ENCODE measurements at regions not wholly inside any gene's neighbourhood (a gene's known extent, or its start where the extent isn't known, plus 50 kb on each side); places are given as distances from the start of the nearest gene placed in this dataset.

- Histone ChIP-seq H3K27me3 (no peaks in the 10 kb centered on the region), H3K4me3 (no peak overlapping the region), H3K9me3 (no peaks in the 10 kb centered on the region), H3K4me1 (peaks cover 9% of the 10 kb centered on the region), H3K9ac (ENCODE audit: low read depth in 2 of 2, low read length in 2 of 2) (no peak overlapping the region), H3K36me3 (no peaks in the 10 kb centered on the region), H3K27ac (no peak overlapping the region)
- intact Hi-C loops (cut with DNase I) = no loop called here
- no peak for TF ChIP-seq CTCF (IDR thresholded peaks at IDR 0.05)
- no peak for DNase-seq
Measured at GRCh38 chr9:89655990-89656657, 51.3 kb downstream of the GADD45G start.

- H3K4me1 ChIP-seq = peaks cover 16% of the 10 kb centered on the region
- no peaks in the 10 kb centered on the region for H3K27me3 ChIP-seq
- no peaks in the 10 kb centered on the region for H3K36me3 ChIP-seq
- intact Hi-C loops (cut with DNase I) = no loop called here
- H3K9ac ChIP-seq (ENCODE audit: low read depth in 2 of 2, low read length in 2 of 2) = no peak overlapping the region
- no peak overlapping the region for H3K4me3 ChIP-seq
- DNase-seq = no peak
- no peak for TF ChIP-seq CTCF (IDR thresholded peaks at IDR 0.05)
- no peaks in the 10 kb centered on the region for H3K9me3 ChIP-seq
- no peak overlapping the region for H3K27ac ChIP-seq
Measured at GRCh38 chr9:89657295-89657694, 52.5 kb downstream of the GADD45G start.

- no peak for TF ChIP-seq CTCF (IDR thresholded peaks at IDR 0.05)
- H3K36me3 ChIP-seq = no peaks in the 10 kb centered on the region
- H3K27me3 ChIP-seq = no peaks in the 10 kb centered on the region
- no peaks in the 10 kb centered on the region for H3K9me3 ChIP-seq
- no peak overlapping the region for H3K9ac ChIP-seq (ENCODE audit: low read depth in 2 of 2, low read length in 2 of 2)
- H3K4me1 ChIP-seq = peaks cover 16% of the 10 kb centered on the region
- no peak overlapping the region for H3K4me3 ChIP-seq
- no peak for DNase-seq
- H3K27ac ChIP-seq = no peak overlapping the region
- intact Hi-C loops (cut with DNase I) = no loop called here
Measured at GRCh38 chr9:89657765-89658164, 53.0 kb downstream of the GADD45G start.

- Histone ChIP-seq H3K27ac (no peak overlapping the region), H3K4me1 (peaks cover 16% of the 10 kb centered on the region), H3K9me3 (no peaks in the 10 kb centered on the region), H3K27me3 (no peaks in the 10 kb centered on the region), H3K4me3 (no peak overlapping the region), H3K9ac (ENCODE audit: low read depth in 2 of 2, low read length in 2 of 2) (no peak overlapping the region), H3K36me3 (no peaks in the 10 kb centered on the region)
- TF ChIP-seq CTCF (IDR thresholded peaks at IDR 0.05) = no peak
- no peak for DNase-seq
- intact Hi-C loops (cut with DNase I) = no loop called here
Measured at GRCh38 chr9:89658401-89658800, 53.6 kb downstream of the GADD45G start.

- Histone ChIP-seq H3K4me3 (no peak overlapping the region), H3K9me3 (no peaks in the 10 kb centered on the region), H3K36me3 (no peaks in the 10 kb centered on the region), H3K27ac (no peak overlapping the region), H3K27me3 (no peaks in the 10 kb centered on the region), H3K9ac (ENCODE audit: low read depth in 2 of 2, low read length in 2 of 2) (no peak overlapping the region), H3K4me1 (peaks cover 16% of the 10 kb centered on the region)
- intact Hi-C loops (cut with DNase I) = no loop called here
- TF ChIP-seq CTCF (IDR thresholded peaks at IDR 0.05) = no peak
- DNase-seq = peak; percentile 83
Measured at GRCh38 chr9:89658931-89659330, 54.1 kb downstream of the GADD45G start.

Data from colonic mucosa (tissue), 4 donors.